ENCODE measurements at regions not wholly inside any gene's neighbourhood (a gene's known extent, or its start where the extent isn't known, plus 50 kb on each side); places are given as distances from the start of the nearest gene placed in this dataset.

GRCh38 chr16:85162478-85163277 lies 50.4 kb upstream of the CIBAR2 start:
- DNase-seq (ENCODE audit: low read depth in 2 of 2): no peak

DNA sequence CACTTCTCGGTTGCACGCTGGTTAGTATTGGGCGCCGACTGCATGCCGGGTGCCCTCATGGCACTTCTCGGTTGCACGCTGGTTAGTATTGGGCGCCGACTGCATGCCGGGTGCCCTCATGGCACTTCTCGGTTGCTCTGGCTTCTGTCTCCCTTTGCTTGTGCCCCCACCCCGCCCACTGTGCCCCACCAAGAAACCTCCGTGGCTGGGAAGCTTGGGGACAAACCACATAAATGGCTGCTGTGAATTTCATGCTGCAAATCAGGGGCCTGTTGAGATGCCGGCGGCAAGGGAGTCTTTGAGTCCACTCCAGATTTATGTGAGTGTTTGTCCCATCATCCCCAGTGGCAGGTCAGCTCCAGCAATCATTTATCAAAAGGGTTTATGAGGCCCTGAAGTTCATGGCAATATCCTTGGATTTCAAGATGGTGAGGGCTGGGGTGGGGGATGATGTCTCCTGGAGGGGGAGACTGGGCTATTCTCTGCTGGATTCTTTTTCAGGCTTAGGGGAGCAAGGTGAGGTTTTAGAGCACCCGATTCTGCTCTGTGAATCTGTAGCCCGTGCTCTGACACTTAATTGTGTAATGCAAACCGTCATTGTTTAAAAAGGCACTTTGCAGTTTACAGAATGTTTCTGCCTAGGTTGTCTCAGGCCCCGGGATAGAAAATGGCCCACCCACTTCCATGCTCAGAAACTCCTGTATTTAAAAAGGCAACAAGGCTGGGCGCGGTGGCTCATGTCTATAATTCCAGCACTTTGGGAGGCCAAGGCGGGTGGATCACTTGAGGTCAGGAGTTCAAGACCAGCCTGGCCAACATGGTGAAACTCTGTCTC lies 51.2 kb upstream of the CIBAR2 start:
- no peak for DNase-seq (ENCODE audit: low read depth in 2 of 2)

DNA sequence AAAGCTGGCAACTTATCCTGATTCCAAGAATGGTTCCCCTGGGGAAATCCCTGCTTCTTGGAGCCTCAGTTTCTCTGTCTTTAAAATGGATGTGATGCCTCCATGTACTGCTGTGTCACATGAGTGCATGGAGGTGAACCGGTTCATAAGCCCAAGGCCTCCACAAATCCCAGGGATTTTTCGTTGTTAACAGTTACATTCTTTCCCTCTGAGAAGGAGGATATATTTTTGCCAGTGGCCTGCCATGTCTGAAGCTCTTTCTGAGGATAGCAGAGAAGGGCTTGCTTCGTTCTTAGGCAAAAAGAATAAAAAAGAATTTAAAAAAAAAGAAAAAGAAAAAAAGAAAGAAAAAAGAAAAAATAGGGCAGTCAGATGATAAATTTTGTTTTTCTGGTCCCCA lies 52.2 kb upstream of the CIBAR2 start:
- no peak for DNase-seq (ENCODE audit: low read depth in 2 of 2)

DNA sequence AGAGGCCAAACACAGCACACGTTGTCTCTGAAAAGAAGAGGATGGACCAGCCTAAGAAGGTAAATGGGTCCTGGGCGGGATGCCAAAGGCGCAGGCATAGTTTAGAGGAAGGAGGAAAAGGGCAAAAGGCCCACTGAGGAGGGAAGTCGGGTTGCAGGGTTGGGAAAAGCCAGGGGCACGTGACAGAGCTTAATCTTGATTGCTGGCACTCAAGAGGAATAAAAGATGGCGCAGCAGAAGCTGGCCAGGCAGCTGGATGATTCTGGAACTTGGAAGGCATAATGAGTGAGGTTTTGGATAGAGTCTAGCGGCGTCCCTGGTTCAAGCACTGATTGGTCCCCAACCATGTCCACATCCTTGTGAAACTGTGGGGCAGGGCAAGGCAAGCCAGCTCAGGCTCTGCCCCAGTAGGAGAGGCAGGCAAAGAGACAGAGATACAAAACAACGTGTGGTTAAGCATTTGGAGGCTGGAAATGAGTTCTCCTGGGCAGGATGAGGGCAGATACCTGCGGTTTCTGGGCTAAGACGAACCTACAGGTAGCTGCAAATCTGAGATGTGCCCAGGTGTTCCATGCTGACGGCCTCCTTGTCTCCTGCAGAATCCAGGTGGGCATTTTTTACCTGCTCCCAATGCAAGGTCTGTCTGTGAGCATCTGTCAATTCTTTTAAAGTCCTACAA lies 52.7 kb upstream of the CIBAR2 start:
- no peak for DNase-seq (ENCODE audit: low read depth in 2 of 2)

DNA sequence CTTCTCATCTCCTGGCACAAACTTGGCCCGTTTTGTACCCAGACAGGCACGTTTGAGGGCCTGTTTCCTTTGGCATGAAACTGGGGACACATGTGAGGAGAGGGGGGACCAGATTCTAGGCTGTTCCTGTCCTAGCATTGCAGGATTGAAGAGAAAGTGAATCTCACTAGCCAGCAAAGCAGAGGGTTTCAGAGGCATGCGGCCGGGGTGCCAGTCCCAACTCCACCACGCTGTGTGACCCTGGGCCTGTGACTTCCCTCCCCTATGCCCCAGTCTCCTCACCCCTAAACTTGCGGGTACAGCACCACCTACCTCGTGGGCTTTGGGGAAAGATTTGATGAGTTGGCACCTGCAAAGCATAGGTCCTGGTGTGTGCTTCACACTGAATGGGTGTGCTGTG lies 53.5 kb upstream of the CIBAR2 start:
- DNase-seq (ENCODE audit: low read depth in 2 of 2): no peak

DNA sequence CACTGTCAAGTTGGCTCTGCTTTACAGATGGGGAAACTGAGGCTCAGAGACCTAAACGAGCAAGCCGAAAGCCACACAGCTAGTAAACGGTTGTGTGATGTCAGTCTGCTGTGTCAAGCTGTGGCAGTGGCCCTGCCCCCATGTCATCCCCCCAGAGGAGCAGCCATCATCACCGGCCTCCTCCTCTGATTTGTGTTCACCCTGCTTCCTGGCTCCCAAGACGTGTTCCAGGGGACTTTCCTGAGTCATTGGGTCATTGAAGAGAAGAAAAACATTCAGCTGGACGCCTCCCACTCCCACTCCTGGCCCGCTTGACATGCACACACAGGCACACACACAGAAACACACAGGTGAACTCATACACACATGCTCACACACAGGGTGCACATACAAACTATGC lies 54.0 kb upstream of the CIBAR2 start:
- DNase-seq (ENCODE audit: low read depth in 2 of 2): no peak

- DNase-seq (ENCODE audit: low read depth in 2 of 2): no peak
Measured at GRCh38 chr16:85166699-85167588, 54.7 kb upstream of the CIBAR2 start.

GRCh38 chr16:85167589-85168537 lies 55.6 kb upstream of the CIBAR2 start:
- no peak for DNase-seq (ENCODE audit: low read depth in 2 of 2)

GRCh38 chr16:85168732-85169256 lies 56.5 kb upstream of the CIBAR2 start:
- no peak for DNase-seq (ENCODE audit: low read depth in 2 of 2)

DNA sequence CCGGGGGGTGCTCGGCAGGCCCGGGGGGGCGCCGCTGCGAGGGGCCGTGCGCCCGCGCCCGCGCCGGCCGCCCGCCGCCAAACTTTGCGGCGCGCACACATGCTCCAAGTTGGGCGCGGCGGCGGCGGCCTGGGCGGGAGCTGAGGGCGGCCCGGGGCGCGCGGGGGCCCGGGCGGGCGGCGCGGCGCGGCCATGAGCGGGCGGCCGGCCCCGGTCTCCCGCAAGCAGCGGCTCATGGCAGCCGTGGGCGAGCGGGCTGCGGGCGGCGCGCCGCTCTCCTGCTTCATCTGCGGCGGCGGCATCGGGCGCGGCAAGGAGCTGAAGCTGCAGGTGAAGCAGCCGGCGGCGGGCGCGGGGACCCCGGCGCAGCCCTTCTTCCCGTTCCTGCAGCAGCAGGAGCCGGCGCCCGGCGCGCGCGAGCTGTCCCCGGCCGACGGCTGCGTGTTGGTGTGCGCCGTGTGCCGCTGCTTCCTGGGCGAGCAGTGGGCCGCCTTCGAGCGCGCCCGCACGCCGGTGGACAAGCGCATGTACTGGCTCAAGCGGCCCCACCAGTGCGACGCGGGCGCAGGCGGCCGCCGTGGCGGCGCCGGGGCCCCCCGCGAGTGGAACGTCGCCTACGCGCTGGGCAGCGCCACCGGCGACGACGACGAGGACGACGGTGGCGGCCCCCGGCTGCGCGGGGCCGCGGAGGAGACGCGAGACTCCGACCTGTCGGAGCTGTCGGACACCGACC lies 57.2 kb upstream of the CIBAR2 start:
- no peak for DNase-seq (ENCODE audit: low read depth in 2 of 2)

GRCh38 chr16:85170066-85170491 lies 57.8 kb upstream of the CIBAR2 start:
- DNase-seq (ENCODE audit: low read depth in 2 of 2): no peak

DNA sequence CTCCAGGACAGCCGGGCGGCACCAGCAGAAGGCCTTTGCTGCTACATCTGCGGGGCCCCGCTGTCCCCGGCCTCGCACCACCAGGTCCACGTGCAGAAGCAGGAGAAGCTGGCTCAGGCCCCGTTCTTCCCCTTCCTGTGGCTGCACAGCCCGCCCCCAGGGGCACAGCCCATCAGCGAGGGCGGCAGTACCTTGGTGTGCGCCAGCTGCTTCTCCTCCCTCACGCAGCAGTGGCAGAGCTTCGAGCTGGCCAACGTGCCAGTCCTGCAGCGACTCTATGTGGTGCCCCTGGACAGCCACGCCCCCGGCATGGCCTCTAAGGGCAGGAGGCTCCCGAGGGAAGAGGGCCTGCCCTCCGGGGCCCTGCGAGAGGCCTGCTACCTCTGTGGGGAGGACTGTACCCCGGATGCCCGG lies 58.3 kb upstream of the CIBAR2 start:
- no peak for DNase-seq (ENCODE audit: low read depth in 2 of 2)

DNA sequence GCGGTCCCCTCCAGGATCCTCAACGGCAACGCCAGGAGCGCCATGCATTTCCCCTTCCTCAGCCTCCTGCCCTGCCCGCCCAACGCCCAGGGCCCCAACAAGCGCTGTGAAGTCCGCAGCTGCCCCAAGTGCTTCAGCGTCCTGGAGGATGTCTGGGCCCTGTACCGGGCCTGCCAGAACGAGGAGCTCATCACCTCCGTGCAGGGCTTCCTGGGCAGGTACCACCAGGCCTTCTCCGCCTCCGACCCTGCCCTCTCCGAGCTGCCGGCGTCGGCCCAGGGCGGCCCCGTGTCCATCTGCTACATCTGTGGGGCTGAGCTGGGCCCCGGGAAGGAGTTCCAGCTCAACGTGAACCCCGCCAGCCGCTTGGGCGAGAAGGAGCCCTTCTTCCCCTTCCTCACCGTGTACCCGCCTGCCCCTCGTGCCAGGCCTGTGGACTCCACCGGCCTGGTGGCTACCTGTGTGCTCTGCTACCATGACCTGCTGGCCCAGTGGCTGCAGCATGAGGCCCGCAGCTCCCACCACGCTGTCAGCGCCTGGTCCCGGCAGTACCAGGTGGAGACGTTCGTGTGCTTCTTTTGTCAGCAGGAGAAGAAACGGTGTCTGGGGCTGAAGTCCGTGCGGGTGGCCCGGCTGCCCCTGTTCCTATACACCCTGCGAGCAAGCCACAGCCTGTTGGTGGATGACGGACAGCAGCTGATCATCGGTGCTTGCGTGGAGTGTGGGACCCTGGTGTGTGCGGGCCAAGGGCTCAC lies 58.9 kb upstream of the CIBAR2 start:
- DNase-seq (ENCODE audit: low read depth in 2 of 2): no peak

DNA sequence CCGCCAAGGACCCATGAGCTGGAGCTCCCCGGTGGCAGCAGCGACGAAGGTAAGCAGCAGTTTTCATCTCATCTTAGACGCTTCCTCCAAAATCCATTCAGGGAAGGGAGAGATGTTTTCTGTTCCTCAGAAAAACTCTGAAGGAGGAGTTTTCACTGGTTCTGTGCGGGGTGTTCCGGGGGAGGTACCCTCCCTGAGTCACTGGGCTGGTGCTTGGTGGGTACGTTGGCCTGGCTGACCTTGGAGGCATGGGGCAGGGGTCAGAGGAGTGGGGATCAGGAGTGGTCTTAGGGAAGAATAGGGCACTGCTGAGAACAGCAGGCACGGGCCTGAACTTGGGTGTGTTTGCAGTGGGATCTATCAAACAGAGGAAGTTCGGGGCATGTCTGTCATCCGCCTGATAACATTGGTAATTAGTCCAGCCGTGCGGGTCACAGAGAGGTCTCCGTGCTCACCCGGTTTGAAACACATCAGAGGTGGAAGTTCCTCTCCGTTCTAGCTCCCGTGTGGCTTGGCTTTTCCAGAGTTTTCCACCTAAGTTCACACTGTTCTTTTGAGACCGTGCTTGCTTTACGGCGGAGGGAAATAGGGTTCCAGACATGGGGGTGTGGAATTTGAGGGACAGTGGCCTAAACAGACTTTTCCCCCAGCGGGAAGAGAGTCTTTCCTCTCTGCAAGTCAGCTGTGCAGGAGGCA lies 59.6 kb upstream of the CIBAR2 start:
- no peak for DNase-seq (ENCODE audit: low read depth in 2 of 2)

DNA sequence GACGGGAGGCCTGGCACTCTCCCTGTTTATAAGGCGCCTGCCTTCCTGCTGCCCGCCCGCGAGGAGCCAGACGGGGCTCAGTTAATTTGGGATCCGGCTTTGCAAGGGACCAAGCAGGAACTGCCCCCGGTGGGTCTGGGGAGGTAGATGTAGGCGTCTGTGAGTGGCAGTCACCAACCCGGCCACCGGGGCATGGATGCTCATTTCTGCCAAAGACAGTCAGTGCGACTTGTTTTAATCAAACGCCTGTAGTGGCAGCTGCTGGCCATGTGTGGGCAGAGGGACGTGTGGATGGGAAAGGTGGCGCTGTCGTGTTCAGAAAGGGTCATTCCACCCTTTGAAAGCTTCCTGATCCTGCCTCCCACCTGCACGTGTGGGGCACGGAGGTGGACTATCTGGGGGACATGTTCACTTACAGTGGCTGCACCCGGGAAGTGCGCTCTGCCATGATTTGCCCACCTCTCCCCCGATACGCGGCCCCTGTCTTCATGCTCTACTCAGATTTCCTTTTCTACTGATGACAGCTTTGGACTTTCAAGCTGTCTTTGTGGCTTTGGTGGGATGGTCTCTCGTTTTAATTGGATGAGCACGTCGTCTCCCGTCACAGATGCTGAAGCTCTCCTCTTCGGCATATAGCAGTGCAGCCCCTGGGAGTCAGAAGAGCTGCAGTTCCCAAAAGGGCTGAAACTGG lies 60.3 kb upstream of the CIBAR2 start:
- DNase-seq (ENCODE audit: low read depth in 2 of 2): no peak

DNA sequence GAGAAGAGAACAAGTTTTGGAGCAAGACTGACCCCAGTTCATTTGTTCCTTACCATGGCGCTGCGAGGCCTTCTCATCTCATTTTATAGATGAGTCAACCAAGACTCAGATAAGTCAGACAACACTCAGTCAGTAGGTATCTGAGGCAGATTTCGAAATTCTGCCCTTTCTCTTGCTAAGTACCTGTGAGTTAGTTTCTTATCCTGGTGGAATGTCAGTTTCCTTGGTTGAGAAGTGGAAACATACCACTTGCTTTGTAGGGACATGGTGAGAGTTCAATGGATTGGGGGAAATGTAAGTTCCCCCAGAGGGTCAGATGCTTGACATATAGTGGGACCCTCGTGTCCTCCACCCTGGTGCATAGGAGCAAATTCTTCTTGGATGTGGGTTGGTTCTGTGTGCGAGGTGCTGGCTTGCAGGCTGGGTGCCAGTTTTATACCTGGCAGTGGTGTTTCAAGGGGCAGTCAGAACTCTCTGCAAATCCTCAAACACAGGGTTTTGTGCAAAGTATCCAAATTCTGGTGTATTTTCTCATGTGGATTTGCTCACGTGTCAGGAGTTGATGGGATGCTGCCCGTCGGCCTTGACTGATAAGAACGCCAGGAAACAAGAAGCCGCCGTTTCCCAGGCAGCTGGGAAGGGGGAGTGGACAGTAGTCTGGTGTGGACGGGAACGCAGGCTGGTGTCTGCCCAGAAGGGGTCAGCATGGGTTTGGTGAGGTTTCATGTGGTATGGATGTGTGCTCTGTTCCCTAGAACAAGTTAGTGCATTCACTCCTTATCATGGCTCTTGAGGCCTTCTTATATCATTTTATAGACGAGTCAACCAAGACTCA lies 61.1 kb upstream of the CIBAR2 start:
- no peak for DNase-seq (ENCODE audit: low read depth in 2 of 2)

Measured in stimulated activated CD8-positive, alpha-beta memory T cell treated with anti-CD3 and anti-CD28 coated beads, Interleukin-15, amount 100 ng/mL, for 4 hours (primary cell).